Activated T-cell treated with anti-CD3 and anti-CD28 coated beads for 1 hour (primary cell): ENCODE measurements at regions not wholly inside any gene's neighbourhood (a gene's known extent, or its start where the extent isn't known, plus 50 kb on each side); places are given as distances from the start of the nearest gene placed in this dataset.

ENCODE experiments used
- DNase-seq: peaks from one replicate; pipeline ENCODE4 v3.0.0-alpha.2; 2020; ENCODE audit warnings: low read depth

GRCh38 chr3:24763393-24763792 lies 268.7 kb upstream of the THRB start:
- no peak for DNase-seq

- no peak for DNase-seq
Measured at GRCh38 chr3:24764236-24764915, 269.7 kb upstream of the THRB start.

DNA sequence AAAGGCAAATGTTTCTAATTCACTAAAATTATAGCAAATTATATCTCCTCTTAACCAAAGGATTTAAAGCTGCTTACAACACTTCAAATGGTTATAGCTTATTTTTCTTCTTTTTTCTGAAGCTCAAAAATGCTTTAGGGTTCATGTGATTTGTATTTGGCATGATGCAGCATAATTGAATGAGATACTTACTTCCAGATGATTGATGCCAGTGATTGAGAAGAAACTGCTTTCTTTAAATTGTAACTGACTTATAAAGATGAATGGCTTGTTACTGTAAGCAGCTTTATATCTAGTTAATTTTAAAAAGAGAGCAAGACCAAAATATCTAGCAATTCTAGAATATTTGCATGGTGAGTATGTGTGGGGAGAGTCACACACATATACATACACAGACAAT lies 270.7 kb upstream of the THRB start:
- no peak for DNase-seq

DNA sequence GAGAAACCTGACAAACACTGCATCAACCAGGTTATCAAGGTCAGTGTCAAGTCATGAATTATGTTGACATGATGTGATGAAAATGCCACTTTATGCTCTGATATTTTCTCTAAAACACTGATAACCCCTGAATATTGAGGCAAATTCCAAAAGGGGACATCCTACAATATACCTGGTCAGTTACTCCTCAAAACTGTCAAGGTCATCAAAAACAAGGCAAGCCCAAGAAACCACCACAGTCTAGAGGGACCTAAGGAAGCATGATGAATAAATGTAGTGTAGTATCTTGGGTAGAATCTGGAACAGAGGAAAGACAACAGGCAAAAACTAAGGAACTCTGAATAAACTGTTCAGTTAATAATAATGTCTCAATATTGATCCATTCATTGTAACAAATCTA lies 275.3 kb upstream of the THRB start:
- DNase-seq, result no peak

GRCh38 chr3:24773798-24774197 lies 279.1 kb upstream of the THRB start:
- no peak for DNase-seq

GRCh38 chr3:24780991-24781390 lies 286.3 kb upstream of the THRB start:
- no peak for DNase-seq

GRCh38 chr3:24781454-24781853 lies 286.8 kb upstream of the THRB start:
- no peak for DNase-seq

GRCh38 chr3:24793896-24794295 lies 299.2 kb upstream of the THRB start:
- DNase-seq, result no peak

GRCh38 chr3:24802614-24803013 lies 308.0 kb upstream of the THRB start:
- no peak for DNase-seq

DNA sequence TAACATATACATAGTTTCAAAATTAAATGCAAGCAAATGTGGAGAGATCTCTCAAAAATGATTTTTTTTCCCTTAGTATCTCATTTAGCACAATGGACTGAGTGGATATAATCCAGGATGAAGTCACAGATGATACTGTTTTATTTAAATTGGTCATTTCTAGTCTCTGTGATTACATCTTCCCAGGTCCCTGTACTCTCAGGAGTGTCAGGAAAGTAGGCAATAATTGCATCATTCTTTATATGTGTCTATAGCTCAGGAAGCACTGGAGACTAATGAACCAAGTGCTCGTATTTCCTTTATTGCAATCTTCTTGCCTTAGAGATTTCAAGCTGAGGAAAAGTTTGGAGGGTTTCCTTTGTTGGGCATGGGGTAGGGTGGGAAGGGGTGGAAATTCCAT lies 309.4 kb upstream of the THRB start:
- no peak for DNase-seq

DNA sequence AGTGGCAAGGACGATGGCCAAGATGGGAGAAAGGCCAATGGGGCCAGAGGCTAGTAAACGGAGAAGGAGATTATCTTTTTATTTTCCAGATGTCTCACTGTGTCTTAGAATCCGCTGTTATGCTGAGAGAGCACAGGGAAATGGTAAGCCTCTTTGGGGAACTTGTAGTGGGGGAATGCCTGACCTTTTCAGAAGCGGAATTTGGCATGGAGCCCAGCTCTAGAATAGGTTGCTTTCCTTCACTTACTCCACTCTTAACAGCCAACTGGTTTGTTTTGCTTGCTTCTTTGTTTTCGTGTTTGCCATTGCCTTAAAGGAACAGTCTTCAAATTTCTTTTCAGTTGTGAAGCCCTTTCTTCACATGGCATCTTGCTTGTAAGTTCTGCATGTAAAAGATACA lies 316.2 kb upstream of the THRB start:
- no peak for DNase-seq

DNA sequence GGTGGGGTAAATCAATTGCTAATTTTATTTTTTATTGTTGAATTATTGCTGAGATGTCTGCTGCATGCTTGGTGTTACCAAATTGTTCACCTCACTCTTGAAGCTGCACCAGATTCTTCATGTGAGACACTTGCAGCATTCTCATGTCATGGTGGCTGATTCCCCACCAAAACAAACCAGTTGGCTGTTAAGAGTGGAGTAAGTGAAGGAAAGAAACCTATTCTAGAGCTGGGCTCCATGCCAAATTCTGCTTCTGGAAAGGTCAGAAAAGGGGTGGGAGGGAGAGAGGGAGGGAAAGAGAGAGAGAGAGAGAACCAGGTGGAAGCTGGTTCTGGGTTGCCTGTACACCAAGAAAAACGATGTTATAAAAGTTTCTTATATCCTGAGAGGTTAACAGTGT lies 317.5 kb upstream of the THRB start:
- DNase-seq, result no peak

GRCh38 chr3:24818055-24818454 lies 323.4 kb upstream of the THRB start:
- no peak for DNase-seq

DNA sequence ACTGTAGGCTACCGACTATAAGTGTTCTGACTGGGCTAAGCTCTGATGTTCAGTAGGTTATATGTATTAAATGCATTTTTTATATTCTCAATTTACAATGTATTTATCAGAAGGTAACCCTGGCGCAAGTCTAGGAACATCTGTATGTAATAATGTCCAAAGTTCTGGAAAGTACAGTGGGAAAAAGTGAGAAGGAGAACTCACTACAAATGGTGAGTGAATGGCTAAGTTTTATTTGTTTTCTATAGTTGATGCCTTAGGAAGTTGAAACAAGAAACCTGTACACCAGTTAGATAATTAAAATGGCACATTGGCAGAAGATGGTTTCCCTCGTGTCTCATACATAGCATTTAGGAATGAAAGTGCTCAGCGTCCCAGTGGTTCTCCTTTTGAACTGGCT lies 333.4 kb upstream of the THRB start:
- DNase-seq, result no peak

GRCh38 chr3:24828551-24828950 lies 333.9 kb upstream of the THRB start:
- DNase-seq, result no peak

DNA sequence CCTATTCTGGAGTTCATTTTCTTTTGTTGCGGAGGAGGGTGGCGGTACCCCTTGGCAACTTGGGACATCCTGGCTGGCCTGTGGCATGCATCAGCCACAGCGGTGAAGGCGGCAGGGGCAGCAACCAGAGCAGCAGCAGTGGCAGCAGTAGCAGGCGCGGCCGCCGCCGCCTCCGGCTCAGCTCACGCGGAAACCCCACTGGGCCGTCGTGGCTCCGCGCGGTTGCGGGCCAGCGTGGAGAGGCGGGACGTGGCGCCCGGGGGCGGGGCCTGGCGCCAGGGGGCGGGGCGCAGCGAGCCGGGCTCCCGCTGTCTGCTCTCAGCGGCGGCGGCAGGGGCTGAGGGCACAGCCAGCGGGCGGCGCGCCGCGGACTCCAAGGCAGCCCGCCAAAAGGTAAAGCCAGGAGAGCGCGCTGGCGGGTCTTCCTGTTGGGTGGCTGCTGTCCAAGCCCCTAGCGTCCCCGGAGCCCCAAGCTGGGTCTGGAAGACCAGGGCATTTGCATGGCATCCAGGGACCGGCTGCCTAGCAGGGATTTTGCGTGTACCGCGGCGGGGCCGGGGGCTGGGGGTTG lies 334.4 kb upstream of the THRB start:
- no peak for DNase-seq

DNA sequence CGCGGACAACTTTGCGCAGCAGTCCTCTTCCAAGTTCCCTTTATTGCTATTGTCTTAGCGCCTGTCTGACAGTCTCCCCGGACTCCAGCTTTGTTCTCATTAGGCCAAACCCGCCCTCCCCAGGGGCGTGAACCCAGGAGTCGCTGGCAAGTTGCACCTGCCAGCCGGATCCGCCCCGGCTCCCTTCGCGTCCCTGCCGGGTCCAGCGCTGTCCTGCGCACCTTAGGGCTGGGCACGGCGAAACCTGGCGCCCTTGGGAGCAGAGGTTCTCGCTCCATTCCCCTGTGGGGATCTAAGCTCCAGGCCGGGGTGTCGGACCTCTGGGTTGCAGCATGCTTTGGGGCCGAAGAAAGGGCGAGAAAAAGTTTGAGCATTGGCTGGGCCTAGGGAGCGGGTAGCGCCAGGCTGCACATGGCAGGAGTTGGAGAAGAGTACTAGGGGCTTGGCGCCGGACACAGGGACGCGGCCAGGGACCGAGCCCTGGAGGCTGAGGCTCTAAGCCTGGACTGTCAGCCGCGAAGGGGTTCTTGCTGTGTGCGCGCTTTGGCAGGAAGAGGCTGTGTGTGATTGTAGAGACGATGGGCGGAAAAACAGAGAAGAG lies 335.1 kb upstream of the THRB start:
- no peak for DNase-seq

DNA sequence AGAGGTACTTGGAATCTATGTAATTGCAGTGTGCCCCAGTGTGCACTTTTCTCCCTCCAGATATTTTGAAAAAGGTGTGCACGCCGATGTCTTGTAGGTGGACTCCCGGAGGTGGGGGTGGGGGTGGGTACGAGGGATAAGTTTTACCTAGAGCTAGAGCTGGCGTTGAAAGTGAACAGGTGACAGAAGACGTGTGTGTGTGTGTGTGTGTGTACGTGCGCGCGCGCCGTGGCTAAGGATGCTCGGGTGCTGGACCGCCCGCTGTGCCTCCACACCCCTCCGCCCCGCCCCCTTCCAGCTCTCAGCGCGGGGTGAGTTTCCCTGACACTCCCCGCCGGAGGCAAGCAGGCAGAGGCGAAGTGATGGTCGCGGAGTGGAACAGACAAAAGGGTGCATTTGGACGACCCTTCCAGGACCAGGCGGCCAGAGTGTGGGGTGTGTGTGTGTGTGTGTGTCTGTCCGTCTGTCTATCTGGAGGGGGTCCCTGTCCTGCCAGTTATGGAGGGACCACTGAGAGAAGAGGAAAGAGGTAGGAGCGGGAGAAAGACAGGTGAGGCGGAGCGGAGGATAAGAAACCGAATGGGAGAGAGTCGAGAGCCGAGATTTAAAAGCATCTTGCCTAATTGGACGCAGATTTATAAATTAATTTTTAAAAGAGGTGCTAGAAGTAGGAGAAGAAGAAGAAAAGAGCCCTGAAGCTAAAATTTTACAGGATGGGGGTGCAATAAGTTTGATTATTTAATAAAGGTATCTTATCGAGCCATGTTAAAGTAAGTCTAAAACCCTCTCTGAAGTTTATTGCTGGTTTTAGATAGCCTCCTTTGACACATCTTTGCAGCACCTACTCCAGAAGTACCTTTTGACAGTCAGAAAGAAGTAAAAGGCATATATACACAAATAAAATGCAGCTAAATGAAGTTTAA lies 335.8 kb upstream of the THRB start:
- DNase-seq, result no peak

DNA sequence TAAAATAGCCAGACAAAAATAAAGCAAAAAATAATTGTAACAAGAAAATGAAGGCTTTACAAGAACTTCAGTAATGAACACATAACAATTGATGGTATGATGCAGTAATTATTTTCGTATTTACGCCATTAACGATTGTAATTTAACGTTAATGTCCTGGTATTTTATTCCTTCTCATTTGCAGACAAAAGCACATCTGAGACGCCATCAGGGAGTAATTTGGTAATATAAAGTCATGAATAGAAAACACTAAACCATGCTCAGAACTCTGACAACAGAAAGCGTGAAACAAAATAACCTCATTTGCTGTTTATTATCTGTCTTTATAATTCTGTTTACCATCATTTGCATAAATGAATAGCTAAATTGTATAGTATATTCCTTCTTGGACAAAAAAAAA lies 336.6 kb upstream of the THRB start:
- no peak for DNase-seq

- DNase-seq, result no peak
Measured at GRCh38 chr3:24832891-24833290, 338.2 kb upstream of the THRB start.

GRCh38 chr3:24834442-24834841 lies 339.8 kb upstream of the THRB start:
- no peak for DNase-seq

- DNase-seq, result no peak
Measured at GRCh38 chr3:24835510-24835909, 340.9 kb upstream of the THRB start.

DNA sequence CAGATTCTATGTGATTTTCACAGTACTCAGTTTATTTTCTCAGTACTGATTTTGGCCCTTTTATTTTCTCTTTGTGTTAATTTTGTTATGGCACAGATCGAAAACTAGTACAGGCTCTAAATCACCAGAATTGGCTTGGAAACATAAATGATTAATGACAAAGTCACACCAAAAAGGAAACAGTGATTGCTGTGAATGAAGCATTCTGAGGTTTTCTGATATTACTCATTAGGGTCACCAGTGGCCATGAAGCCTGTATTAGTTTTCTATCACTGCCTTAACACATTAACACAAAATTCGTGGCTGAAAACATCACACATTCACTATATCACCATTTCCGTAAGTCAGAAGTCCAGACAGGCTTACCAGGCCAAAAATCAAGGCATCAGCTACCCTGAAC lies 343.0 kb upstream of the THRB start:
- no peak for DNase-seq
